Amygdala (tissue), 56 donors: ENCODE measurements at regions not wholly inside any gene's neighbourhood (a gene's known extent, or its start where the extent isn't known, plus 50 kb on each side); places are given as distances from the start of the nearest gene placed in this dataset.
A peak's percentile ranks its signal among the peaks of the same experiment; 100 is the strongest.
"Not testable (repeated sequence)": the region's sequence is repeated elsewhere in the genome, so short reads cannot be mapped to it uniquely, and the experiment has no call there.

Source experiments
- DNase-seq, 56 donors: peaks; one replicate each; lab custom pipeline; 2025; lab: John Stamatoyannopoulos, UW

GRCh38 chr14:71236487-71236886 is 329.2 kb downstream of the PCNX1 start:
- DNase-seq: no peak

- DNase-seq: no peak
These were observed 330.3 kb downstream of the PCNX1 start for GRCh38 chr14:71237556-71237955.

GRCh38 chr14:71238835-71239234 is 331.6 kb downstream of the PCNX1 start:
- DNase-seq: no peak

- DNase-seq: no peak
These were observed 332.9 kb downstream of the PCNX1 start for GRCh38 chr14:71240171-71240570.

GRCh38 chr14:71240866-71241520 is 333.7 kb downstream of the PCNX1 start:
- DNase-seq: no peak

- peak in 7 of 56 donors; percentile 1 to 23 (median 8) for DNase-seq
These were observed 335.0 kb downstream of the PCNX1 start for GRCh38 chr14:71242237-71242748.

- no peak for DNase-seq
These were observed 336.4 kb downstream of the PCNX1 start for GRCh38 chr14:71243697-71244096.

- no peak for DNase-seq
These were observed 337.1 kb downstream of the PCNX1 start for GRCh38 chr14:71244341-71244740.

GRCh38 chr14:71245659-71246361 is 338.6 kb downstream of the PCNX1 start:
- DNase-seq: no peak

GRCh38 chr14:71246539-71246938 is 339.3 kb downstream of the PCNX1 start:
- no peak for DNase-seq

GRCh38 chr14:71247106-71247505 is 339.8 kb downstream of the PCNX1 start:
- DNase-seq: no peak

GRCh38 chr14:71248194-71248593 is 340.9 kb downstream of the PCNX1 start:
- no peak for DNase-seq

- DNase-seq: no peak
These were observed 343.1 kb downstream of the PCNX1 start for GRCh38 chr14:71250347-71250746.

- DNase-seq: no peak
These were observed 343.5 kb downstream of the PCNX1 start for GRCh38 chr14:71250791-71251190.

- DNase-seq: not testable (repeated sequence)
These were observed 346.9 kb downstream of the PCNX1 start for GRCh38 chr14:71254091-71254719.

- no peak for DNase-seq
These were observed 353.9 kb downstream of the PCNX1 start for GRCh38 chr14:71261206-71261605.

- no peak for DNase-seq
These were observed 355.2 kb downstream of the PCNX1 start for GRCh38 chr14:71262441-71262840.

GRCh38 chr14:71264260-71264659 is 357.0 kb downstream of the PCNX1 start:
- DNase-seq: no peak

GRCh38 chr14:71267007-71267513 is 359.8 kb downstream of the PCNX1 start:
- no peak for DNase-seq

GRCh38 chr14:71267691-71268090 is 360.4 kb downstream of the PCNX1 start:
- DNase-seq: no peak

GRCh38 chr14:71270111-71270510 is 362.9 kb downstream of the PCNX1 start:
- no peak for DNase-seq
